Endothelial cell of umbilical vein (primary cell): ENCODE measurements at regions not wholly inside any gene's neighbourhood (a gene's known extent, or its start where the extent isn't known, plus 50 kb on each side); places are given as distances from the start of the nearest gene placed in this dataset.

Source experiments
- BruUV-seq: library from RNA; stranded (reverse); fragments of 400-500 nt; replicated peaks from 2 replicates; lab custom pipeline; 2021; lab: Mats Ljungman, UMichigan
- CTCF ChIA-PET: fragments of 300-600, 350-600 bp; sonication (Branson Sonifier 250); formaldehyde crosslinking; loops from one replicate; lab custom pipeline; 2021; ENCODE audit warnings: antibody characterized with exemption, inconsistent platforms; lab: Charles Lee
- POLR2A ChIA-PET: fragments of 300-600, 350-600 bp; sonication (Branson Sonifier 250); formaldehyde crosslinking; loops from one replicate; lab custom pipeline; 2021; ENCODE audit warnings: antibody characterized with exemption, inconsistent platforms; lab: Charles Lee
- DNase-seq: peaks from one replicate; pipeline ENCODE4 v3.0.0-alpha.2; 2011; ENCODE audit warnings: low read depth, low spot score
- FAIRE-seq: peaks from 2 replicates; lab custom pipeline; 2011; peaks lifted over from hg19 to GRCh38; lab: Jason Lieb, UNC
- H2AFZ ChIP-seq: 2 replicates; pipeline ENCODE4 v1.6.0; 2012; ENCODE audit warnings: low read depth, low read length, control low read depth, inconsistent platforms
- H3K27ac ChIP-seq: 2 replicates; pipeline ENCODE4 v1.5.1; 2011; ENCODE audit warnings: low read depth, mild to moderate bottlenecking, control low read depth, low read length, moderate library complexity; ENCODE audit not compliant: insufficient read depth
- H3K27me3 ChIP-seq, 2 experiments: 2 replicates each; pipeline versions ENCODE4 v1.6.0 to v1.6.1; 2011; ENCODE audit warnings: low read length in 2 of 2, mixed read lengths in 1 of 2; ENCODE audit not compliant: control insufficient read depth in 2 of 2, insufficient read depth in 2 of 2
- H3K36me3 ChIP-seq, 2 experiments: 2 replicates in 1 of 2; 3 replicates in 1 of 2; pipeline ENCODE4 v1.5.1; 2011; ENCODE audit warnings: low read length in 2 of 2, mild to moderate bottlenecking in 1 of 2, moderate library complexity in 1 of 2; ENCODE audit not compliant: control insufficient read depth in 2 of 2, insufficient read depth in 2 of 2; ENCODE audit errors: extremely low read depth in 1 of 2
- H3K4me1 ChIP-seq: 3 replicates; pipeline ENCODE4 v1.5.1; 2011; ENCODE audit warnings: mild to moderate bottlenecking, low read length; ENCODE audit not compliant: control insufficient read depth, insufficient read depth; ENCODE audit errors: extremely low read depth
- H3K4me2 ChIP-seq: 2 replicates; pipeline ENCODE4 v1.6.1; 2011; ENCODE audit warnings: low read length, control low read depth, mixed read lengths; ENCODE audit not compliant: insufficient read depth
- H3K4me3 ChIP-seq, 3 experiments: fragments of 200-600 bp in 1 of 3; sonication (generic), shearing (Covaris generic) in 1 of 3; replicated peaks in 1 of 3; 2 replicates each; pipeline ENCODE4 v1.5.1; 2011 to 2016; ENCODE audit warnings: control low read depth in 3 of 3, low read length in 3 of 3, mild to moderate bottlenecking in 2 of 3, inconsistent platforms in 1 of 3, low read depth in 1 of 3, moderate library complexity in 1 of 3; ENCODE audit not compliant: insufficient read depth in 1 of 3
- H3K79me2 ChIP-seq: 2 replicates; pipeline ENCODE4 v1.6.0; 2012; ENCODE audit warnings: low read length, inconsistent platforms; ENCODE audit not compliant: control insufficient read depth, insufficient read depth
- H3K9ac ChIP-seq: replicated peaks from 2 replicates; pipeline ENCODE3; 2011; ENCODE audit warnings: low read length, control low read depth; ENCODE audit not compliant: insufficient read depth; ENCODE audit errors: extremely low read depth
- H3K9me1 ChIP-seq: replicated peaks from 3 replicates; pipeline ENCODE4 v1.6.0; 2011; ENCODE audit warnings: mild to moderate bottlenecking, low read length; ENCODE audit not compliant: control insufficient read depth, insufficient read depth; ENCODE audit errors: extremely low read depth
- H3K9me3 ChIP-seq: replicated peaks from 2 replicates; pipeline ENCODE4 v1.5.1; 2012; ENCODE audit warnings: low read length, inconsistent platforms; ENCODE audit not compliant: control insufficient read depth, insufficient read depth
- H4K20me1 ChIP-seq: replicated peaks from 2 replicates; pipeline ENCODE3; 2011; ENCODE audit warnings: mild to moderate bottlenecking, low read length; ENCODE audit not compliant: control insufficient read depth, insufficient read depth; ENCODE audit errors: extremely low read depth
- EZH2 ChIP-seq: IDR thresholded peaks from 2 replicates; pipeline ENCODE4 v1.6.1; 2012; ENCODE audit warnings: borderline replicate concordance, low read depth, mild to moderate bottlenecking, moderate library complexity, low read length, inconsistent platforms; ENCODE audit not compliant: severe bottlenecking
- FOS ChIP-seq: IDR thresholded peaks from 2 replicates; pipeline ENCODE4 v1.6.1; 2011; ENCODE audit warnings: mild to moderate bottlenecking, low read length, moderate library complexity, borderline replicate concordance; ENCODE audit not compliant: insufficient read depth
- GATA2 ChIP-seq: IDR thresholded peaks from 2 replicates; pipeline ENCODE4 v1.7.0; 2011; ENCODE audit warnings: low read depth, mild to moderate bottlenecking, moderate library complexity, mixed read lengths, low read length; ENCODE audit not compliant: insufficient read length, insufficient read depth
- JUN ChIP-seq: IDR thresholded peaks from 2 replicates; pipeline ENCODE4 v1.6.1; 2011; ENCODE audit warnings: borderline replicate concordance, low read depth; ENCODE audit not compliant: insufficient read length, insufficient read depth
- MYC ChIP-seq: IDR thresholded peaks from one replicate; pipeline ENCODE4 v1.6.1; 2011; ENCODE audit warnings: mild to moderate bottlenecking, low read depth, low read length
- POLR2A ChIP-seq: IDR thresholded peaks from 2 replicates; pipeline ENCODE4 v1.6.1; 2012; ENCODE audit warnings: low read depth, mild to moderate bottlenecking, control low read depth, low read length
- POLR2AphosphoS5 ChIP-seq: IDR thresholded peaks from 2 replicates; pipeline ENCODE4 v1.6.1; 2012; ENCODE audit warnings: low read depth, mild to moderate bottlenecking, control low read depth, low read length, moderate library complexity; ENCODE audit not compliant: insufficient read depth
- dilution Hi-C: fragments of 300-500 bp; cut with MboI; formaldehyde crosslinking; loops from one replicate; pipeline ENCODE4 v1.15.0; 2019; ENCODE audit warnings: low sequenced_read_pairs; ENCODE audit not compliant: extremely low pct_ligation_motif_present
- intact Hi-C: fragments of 100-400 bp; cut with micrococcal nuclease; formaldehyde crosslinking; loops from one replicate; pipeline ENCODE4 v1.10.0; 2022
- TF ChIP-seq, protein P1 (sequence below): IDR thresholded peaks from 2 replicates; pipeline ENCODE4 v1.6.1; 2011; ENCODE audit not compliant: insufficient read depth, insufficient read length
- TF ChIP-seq, protein P2 (sequence below), 2 donors: IDR thresholded peaks; 1 replicate in 1 of 2; 2 replicates in 1 of 2; pipeline ENCODE4 v1.5.1; 2011; ENCODE audit warnings: low read length in 2 of 2, mild to moderate bottlenecking in 2 of 2, moderate library complexity in 2 of 2, control low read depth in 1 of 2, inconsistent platforms in 1 of 2, low read depth in 1 of 2; ENCODE audit not compliant: insufficient read depth in 1 of 2; ENCODE audit errors: extremely low read depth in 1 of 2

DNA sequence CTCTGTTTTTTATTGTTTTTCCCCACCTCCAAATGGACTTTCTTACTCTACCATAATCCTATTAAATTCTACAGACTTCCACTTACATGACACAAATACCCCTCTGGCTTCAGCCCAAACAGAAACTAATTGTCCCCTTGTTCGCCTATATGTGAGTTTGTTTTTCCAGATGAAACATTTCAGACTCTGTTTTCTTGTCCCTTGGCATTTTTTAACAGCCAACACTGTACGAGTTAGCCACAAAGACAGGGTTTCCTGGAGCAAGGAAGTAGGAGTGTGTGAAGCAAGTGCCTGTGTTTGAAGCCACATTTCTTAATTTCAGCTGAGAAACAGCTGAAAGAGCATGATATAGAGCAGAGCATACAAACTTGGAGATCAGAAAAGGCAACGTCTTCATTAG, 382.2 kb upstream of the CDH5 start:
- DNase-seq (no peak), FAIRE-seq (no peak)
- intact Hi-C loops, result no loop called here
- no peak overlapping the region for H3K4me2 ChIP-seq
- POLR2A ChIA-PET, result no interaction called here
- no peak overlapping the region for H3K9ac ChIP-seq
- H3K4me1 ChIP-seq, result no peaks in the 10 kb centered on the region
- dilution Hi-C loops, result no loop called here
- BruUV-seq, result no TSS peak
- CTCF ChIA-PET, result no interaction called here
- no peak overlapping the region for H3K27ac ChIP-seq
- TF ChIP-seq EZH2 (no peak), JUN (no peak), FOS (no peak), POLR2AphosphoS5 (no peak), GATA2 (no peak), MYC (no peak), POLR2A (no peak)
- TF ChIP-seq, protein P1, sequence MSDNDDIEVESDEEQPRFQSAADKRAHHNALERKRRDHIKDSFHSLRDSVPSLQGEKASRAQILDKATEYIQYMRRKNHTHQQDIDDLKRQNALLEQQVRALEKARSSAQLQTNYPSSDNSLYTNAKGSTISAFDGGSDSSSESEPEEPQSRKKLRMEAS, result no peak
- TF ChIP-seq, protein P2, sequence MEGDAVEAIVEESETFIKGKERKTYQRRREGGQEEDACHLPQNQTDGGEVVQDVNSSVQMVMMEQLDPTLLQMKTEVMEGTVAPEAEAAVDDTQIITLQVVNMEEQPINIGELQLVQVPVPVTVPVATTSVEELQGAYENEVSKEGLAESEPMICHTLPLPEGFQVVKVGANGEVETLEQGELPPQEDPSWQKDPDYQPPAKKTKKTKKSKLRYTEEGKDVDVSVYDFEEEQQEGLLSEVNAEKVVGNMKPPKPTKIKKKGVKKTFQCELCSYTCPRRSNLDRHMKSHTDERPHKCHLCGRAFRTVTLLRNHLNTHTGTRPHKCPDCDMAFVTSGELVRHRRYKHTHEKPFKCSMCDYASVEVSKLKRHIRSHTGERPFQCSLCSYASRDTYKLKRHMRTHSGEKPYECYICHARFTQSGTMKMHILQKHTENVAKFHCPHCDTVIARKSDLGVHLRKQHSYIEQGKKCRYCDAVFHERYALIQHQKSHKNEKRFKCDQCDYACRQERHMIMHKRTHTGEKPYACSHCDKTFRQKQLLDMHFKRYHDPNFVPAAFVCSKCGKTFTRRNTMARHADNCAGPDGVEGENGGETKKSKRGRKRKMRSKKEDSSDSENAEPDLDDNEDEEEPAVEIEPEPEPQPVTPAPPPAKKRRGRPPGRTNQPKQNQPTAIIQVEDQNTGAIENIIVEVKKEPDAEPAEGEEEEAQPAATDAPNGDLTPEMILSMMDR (IDR thresholded peaks at IDR 0.05; ENCODE audit: extremely low read depth in 1 of 2, insufficient read depth in 1 of 2, low read depth in 1 of 2, low read length in 2 of 2), result no peak
- H3K9me1 ChIP-seq, result no peaks in the 10 kb centered on the region
- H3K36me3 ChIP-seq, result no peaks in the 10 kb centered on the region
- H3K9me3 ChIP-seq, result no peaks in the 10 kb centered on the region
- H4K20me1 ChIP-seq, result no peaks in the 10 kb centered on the region
- no peaks in the 10 kb centered on the region for H3K27me3 ChIP-seq
- no peak overlapping the region for H3K4me3 ChIP-seq
- no peaks in the 10 kb centered on the region for H3K79me2 ChIP-seq
- H2AFZ ChIP-seq, result no peak overlapping the region
